Activated T-cell treated with anti-CD3 and anti-CD28 coated beads, Interleukin-2, amount 50 U/mL, for 72 hours (primary cell): ENCODE measurements at regions not wholly inside any gene's neighbourhood (a gene's known extent, or its start where the extent isn't known, plus 50 kb on each side); places are given as distances from the start of the nearest gene placed in this dataset.

Source experiments
- ATAC-seq, 2 donors: fragments of 150-1000 bp; cut with Tn5 transposase; replicated peaks in 1 of 2; 2 replicates each; pipeline ENCODE4 v1.10.0; 2021; ENCODE audit warnings: moderate library complexity in 2 of 2, mild to moderate bottlenecking in 1 of 2
- DNase-seq, 2 donors: peaks; one replicate each; pipeline ENCODE4 v3.0.0; 2021 to 2022; ENCODE audit warnings: mixed read lengths in 1 of 2
- H3K27ac Mint-ChIP-seq: one replicate; pipeline ENCODE4 v1.8.0; 2022; ENCODE audit warnings: mild to moderate bottlenecking, moderate library complexity, mixed read lengths
- H3K27me3 Mint-ChIP-seq: one replicate; pipeline ENCODE4 v1.8.0; 2022; ENCODE audit warnings: low read depth, mixed read lengths
- H3K36me3 Mint-ChIP-seq, 2 donors: one replicate each; pipeline ENCODE4 v1.8.0; 2022; ENCODE audit warnings: mixed read lengths in 2 of 2, mild to moderate bottlenecking in 1 of 2; ENCODE audit not compliant: insufficient read depth in 2 of 2
- H3K4me1 Mint-ChIP-seq: one replicate; pipeline ENCODE4 v1.8.0; 2022; ENCODE audit warnings: low read depth, mixed read lengths
- H3K4me3 Mint-ChIP-seq, 2 donors: one replicate each; pipeline ENCODE4 v1.8.0; 2022; ENCODE audit warnings: mild to moderate bottlenecking in 2 of 2, mixed read lengths in 2 of 2, moderate library complexity in 2 of 2
- H3K9me3 Mint-ChIP-seq, 2 donors: one replicate each; pipeline ENCODE4 v1.8.0; 2022; ENCODE audit warnings: mixed read lengths in 2 of 2

- no peak for DNase-seq
- Mint-ChIP-seq H3K36me3 (no peaks in the 10 kb centered on the region), H3K27ac (no peak overlapping the region), H3K4me1 (no peaks in the 10 kb centered on the region), H3K27me3 (peaks cover 20% of the 10 kb centered on the region), H3K4me3 (no peak overlapping the region), H3K9me3 (peaks cover 0 to 18% of the 10 kb centered on the region in 2 donors)
- no peak for ATAC-seq
These were observed 195.8 kb upstream of the BDNF start for GRCh38 chr11:27896096-27896495.

DNA sequence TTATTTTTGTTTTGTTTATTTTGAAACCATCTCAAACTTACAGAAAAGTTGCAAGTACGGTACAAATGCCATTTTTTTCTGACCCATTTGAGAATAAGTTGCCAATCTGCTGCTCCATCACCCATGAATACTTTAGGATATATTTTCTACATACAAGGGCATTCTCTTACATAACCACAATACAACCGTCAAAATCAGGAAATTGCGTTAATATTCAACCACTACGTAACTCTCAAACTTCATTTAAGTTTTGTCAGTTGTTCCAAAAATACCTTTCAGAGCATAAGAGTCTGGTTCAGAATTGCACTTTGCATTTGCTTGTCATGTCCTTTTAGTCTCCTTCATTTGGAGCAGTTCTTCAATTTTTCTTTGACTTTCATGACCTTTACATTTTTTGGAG is 194.3 kb upstream of the BDNF start:
- no peaks in the 10 kb centered on the region for H3K36me3 Mint-ChIP-seq
- no peak overlapping the region for H3K4me3 Mint-ChIP-seq
- ATAC-seq = no peak
- H3K27me3 Mint-ChIP-seq = peaks cover 20% of the 10 kb centered on the region
- DNase-seq = no peak
- H3K9me3 Mint-ChIP-seq = peaks cover 3 to 20% of the 10 kb centered on the region in 2 donors
- H3K27ac Mint-ChIP-seq = no peak overlapping the region
- H3K4me1 Mint-ChIP-seq = no peaks in the 10 kb centered on the region

- H3K27me3 Mint-ChIP-seq = no peaks in the 10 kb centered on the region
- H3K4me3 Mint-ChIP-seq = no peak overlapping the region
- no peak for ATAC-seq
These were observed 186.6 kb upstream of the BDNF start for GRCh38 chr11:27886857-27887256.

GRCh38 chr11:27882066-27882697 is 181.9 kb upstream of the BDNF start:
- peaks cover 2 to 6% of the 10 kb centered on the region in 2 donors for H3K9me3 Mint-ChIP-seq
- no peak overlapping the region for H3K27ac Mint-ChIP-seq
- no peaks in the 10 kb centered on the region for H3K27me3 Mint-ChIP-seq
- DNase-seq (no peak), ATAC-seq (no peak)
- H3K4me1 Mint-ChIP-seq = no peaks in the 10 kb centered on the region
- H3K36me3 Mint-ChIP-seq = no peaks in the 10 kb centered on the region
- H3K4me3 Mint-ChIP-seq = no peak overlapping the region

More at GRCh38 chr11:27886857-27887256, 186.6 kb upstream of the BDNF start:
- Mint-ChIP-seq H3K36me3 (no peaks in the 10 kb centered on the region), H3K4me1 (no peaks in the 10 kb centered on the region), H3K9me3 (peaks cover 5 to 15% of the 10 kb centered on the region in 2 donors), H3K27ac (no peak overlapping the region)
- DNase-seq = no peak

DNA sequence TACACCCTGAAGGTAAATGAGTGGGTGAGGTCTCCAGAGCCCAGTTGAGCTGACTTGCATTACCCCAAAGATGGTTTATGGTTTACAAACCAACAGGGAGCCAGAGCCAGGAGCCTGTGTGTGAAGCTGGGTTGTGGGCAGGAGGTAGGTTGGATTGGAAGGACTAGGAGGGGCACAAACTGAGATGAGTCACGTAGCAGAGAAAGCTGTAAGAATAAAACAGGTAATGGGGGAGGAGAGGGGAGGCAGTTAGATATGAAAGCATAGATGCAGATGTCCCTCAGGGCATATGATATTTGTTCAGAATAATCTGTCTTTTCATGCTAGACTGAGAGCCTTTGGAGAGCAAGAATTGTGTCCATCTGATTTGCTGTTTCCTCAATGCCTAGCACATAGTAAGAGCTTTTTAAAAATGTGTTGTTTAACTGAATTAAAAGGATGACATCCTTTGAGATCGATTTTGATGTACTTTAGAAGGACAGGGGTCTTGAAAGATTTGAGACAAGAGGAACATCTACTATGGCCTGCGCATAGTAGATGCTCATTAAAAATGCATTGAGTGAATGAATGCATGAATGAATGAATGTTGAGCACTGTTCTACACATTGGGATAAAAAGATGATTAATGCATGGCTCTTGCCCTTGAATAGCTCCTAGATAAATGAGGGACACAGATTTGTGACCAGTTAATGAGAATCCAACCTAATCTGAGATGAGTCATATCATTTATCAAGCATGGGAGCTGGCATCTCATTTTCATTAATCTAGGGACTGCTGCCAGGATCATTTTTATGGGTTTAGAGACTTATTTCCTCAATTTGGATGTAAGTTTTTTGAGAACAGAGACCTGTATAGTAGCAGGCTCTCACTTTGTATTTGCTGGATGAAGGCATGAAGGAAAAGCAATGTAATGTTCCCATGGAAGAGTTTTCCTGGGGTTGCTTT is 175.8 kb upstream of the BDNF start:
- peaks cover 0 to 3% of the 10 kb centered on the region in 2 donors for H3K9me3 Mint-ChIP-seq
- ATAC-seq = no peak
- H3K4me1 Mint-ChIP-seq = no peaks in the 10 kb centered on the region
- DNase-seq = no peak
- H3K27me3 Mint-ChIP-seq = no peaks in the 10 kb centered on the region
- no peak overlapping the region for H3K4me3 Mint-ChIP-seq
- H3K36me3 Mint-ChIP-seq = no peaks in the 10 kb centered on the region
- no peak overlapping the region for H3K27ac Mint-ChIP-seq

- Mint-ChIP-seq H3K27me3 (no peaks in the 10 kb centered on the region), H3K4me1 (no peaks in the 10 kb centered on the region), H3K27ac (no peak overlapping the region), H3K4me3 (no peak overlapping the region), H3K9me3 (peaks cover 0 to 3% of the 10 kb centered on the region in 2 donors), H3K36me3 (no peaks in the 10 kb centered on the region)
- ATAC-seq = no peak
- DNase-seq = no peak
These were observed 175.0 kb upstream of the BDNF start for GRCh38 chr11:27874998-27875830.

DNA sequence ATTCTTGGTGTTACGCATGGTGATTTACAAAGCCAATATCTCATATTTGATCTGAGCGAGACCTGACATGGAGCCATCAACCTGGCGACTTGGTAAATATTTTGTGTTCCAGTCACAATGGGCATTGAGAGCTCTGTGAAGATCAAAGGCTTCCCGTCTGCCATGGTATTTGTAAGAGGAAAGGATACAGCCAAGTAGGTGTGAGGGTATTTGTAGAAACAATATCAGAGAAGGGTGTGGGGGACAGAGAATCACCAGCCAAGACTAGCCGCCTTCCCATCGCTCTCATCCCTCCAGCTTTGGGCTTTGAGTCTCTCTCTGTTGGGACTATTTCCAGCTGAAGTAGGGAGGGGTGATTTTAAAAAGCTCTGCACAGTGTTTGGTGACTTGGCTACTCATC is 173.4 kb upstream of the BDNF start:
- no peaks in the 10 kb centered on the region for H3K27me3 Mint-ChIP-seq
- H3K4me3 Mint-ChIP-seq = no peak overlapping the region
- ATAC-seq (no peak), DNase-seq (no peak)
- H3K36me3 Mint-ChIP-seq = no peaks in the 10 kb centered on the region
- no peak overlapping the region for H3K27ac Mint-ChIP-seq
- H3K9me3 Mint-ChIP-seq = peaks cover 0 to 3% of the 10 kb centered on the region in 2 donors
- H3K4me1 Mint-ChIP-seq = no peaks in the 10 kb centered on the region

DNA sequence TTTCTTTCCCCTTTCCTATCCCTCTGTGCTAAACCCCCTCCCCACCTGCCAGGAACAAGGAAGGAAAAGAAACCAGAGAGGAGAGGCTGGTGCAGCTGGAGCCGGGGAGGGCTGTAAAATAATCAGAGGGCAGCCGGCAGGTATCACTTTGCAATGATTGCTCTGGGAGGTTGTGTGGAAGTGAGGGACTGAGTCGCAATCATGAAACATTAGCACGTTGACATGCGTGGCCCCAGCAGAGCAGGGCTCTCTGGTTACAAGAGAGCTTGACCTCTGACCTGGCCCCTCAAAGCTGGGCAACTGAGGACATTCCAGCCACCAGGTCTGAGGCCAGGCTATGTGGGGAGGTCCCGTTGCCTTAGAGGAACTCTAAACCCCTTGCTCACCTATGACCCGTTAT is 170.8 kb upstream of the BDNF start:
- Mint-ChIP-seq H3K4me3 (no peak overlapping the region), H3K9me3 (peaks cover 0 to 3% of the 10 kb centered on the region in 2 donors), H3K27ac (no peak overlapping the region), H3K36me3 (no peaks in the 10 kb centered on the region), H3K4me1 (no peaks in the 10 kb centered on the region), H3K27me3 (no peaks in the 10 kb centered on the region)
- no peak for DNase-seq
- no peak for ATAC-seq

- Mint-ChIP-seq H3K4me1 (no peaks in the 10 kb centered on the region), H3K4me3 (no peak overlapping the region), H3K36me3 (no peaks in the 10 kb centered on the region), H3K27me3 (no peaks in the 10 kb centered on the region), H3K9me3 (peaks cover 0 to 3% of the 10 kb centered on the region in 2 donors), H3K27ac (no peak overlapping the region)
- ATAC-seq = no peak
- no peak for DNase-seq
These were observed 169.4 kb upstream of the BDNF start for GRCh38 chr11:27869701-27870100.

DNA sequence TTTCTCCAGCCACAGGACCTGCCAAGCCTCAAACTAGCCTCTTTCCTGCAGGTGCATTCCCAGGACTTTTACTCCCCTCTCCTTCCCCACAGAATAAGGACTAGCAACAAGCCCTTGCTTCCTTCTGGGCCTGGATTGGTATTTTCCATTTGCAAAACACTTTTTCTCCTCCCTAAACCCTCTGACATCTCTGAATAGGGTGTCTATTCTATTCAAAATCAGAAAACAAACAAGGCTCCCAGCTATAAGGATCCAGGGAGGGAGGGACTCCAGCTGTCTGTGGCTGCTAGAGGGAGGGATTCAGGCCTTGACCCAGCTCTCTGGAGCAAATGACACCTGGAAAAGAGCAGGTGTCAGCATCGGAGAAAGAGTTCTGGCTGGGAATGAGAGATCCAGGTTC is 168.5 kb upstream of the BDNF start:
- DNase-seq (no peak), ATAC-seq (no peak)
- no peak overlapping the region for H3K4me3 Mint-ChIP-seq
- no peaks in the 10 kb centered on the region for H3K27me3 Mint-ChIP-seq
- no peaks in the 10 kb centered on the region for H3K4me1 Mint-ChIP-seq
- H3K36me3 Mint-ChIP-seq = no peaks in the 10 kb centered on the region
- no peak overlapping the region for H3K27ac Mint-ChIP-seq
- peaks cover 0 to 3% of the 10 kb centered on the region in 2 donors for H3K9me3 Mint-ChIP-seq

GRCh38 chr11:27868226-27868625 is 168.0 kb upstream of the BDNF start:
- Mint-ChIP-seq H3K9me3 (peaks cover 0 to 3% of the 10 kb centered on the region in 2 donors), H3K27ac (no peak overlapping the region), H3K36me3 (no peaks in the 10 kb centered on the region), H3K4me3 (no peak overlapping the region), H3K4me1 (no peaks in the 10 kb centered on the region), H3K27me3 (no peaks in the 10 kb centered on the region)
- ATAC-seq (no peak), DNase-seq (no peak)

- no peaks in the 10 kb centered on the region for H3K9me3 Mint-ChIP-seq
- H3K27ac Mint-ChIP-seq = no peak overlapping the region
- no peaks in the 10 kb centered on the region for H3K4me1 Mint-ChIP-seq
- H3K4me3 Mint-ChIP-seq = no peak overlapping the region
- no peak for DNase-seq
- ATAC-seq = no peak
- H3K27me3 Mint-ChIP-seq = no peaks in the 10 kb centered on the region
- H3K36me3 Mint-ChIP-seq = no peaks in the 10 kb centered on the region
These were observed 164.8 kb upstream of the BDNF start for GRCh38 chr11:27865105-27865504.

DNA sequence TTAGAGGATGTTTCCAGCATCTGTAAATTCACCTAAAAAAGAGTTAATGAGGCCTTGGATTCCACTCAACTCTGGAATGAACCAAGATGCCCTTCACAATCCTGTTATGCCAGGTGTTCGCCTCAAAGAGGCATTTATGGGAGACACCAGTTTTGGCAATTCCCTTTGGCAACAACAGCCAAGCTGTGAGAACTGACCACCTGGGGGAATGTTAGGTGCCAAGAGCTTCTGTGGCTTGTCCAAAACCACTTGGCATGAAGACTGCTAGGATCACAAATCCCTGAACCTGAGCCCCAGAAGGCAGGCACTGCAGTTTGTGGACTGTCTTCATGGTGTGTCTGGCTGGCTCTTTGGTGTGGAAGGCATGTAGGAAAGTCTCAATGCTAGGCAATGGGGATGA is 164.4 kb upstream of the BDNF start:
- H3K36me3 Mint-ChIP-seq = no peaks in the 10 kb centered on the region
- H3K27ac Mint-ChIP-seq = no peak overlapping the region
- no peaks in the 10 kb centered on the region for H3K4me1 Mint-ChIP-seq
- H3K9me3 Mint-ChIP-seq = no peaks in the 10 kb centered on the region
- H3K27me3 Mint-ChIP-seq = no peaks in the 10 kb centered on the region
- ATAC-seq (no peak), DNase-seq (no peak)
- no peak overlapping the region for H3K4me3 Mint-ChIP-seq
